MG63 (cell line): ENCODE measurements at regions not wholly inside any gene's neighbourhood (a gene's known extent, or its start where the extent isn't known, plus 50 kb on each side); places are given as distances from the start of the nearest gene placed in this dataset.
"Not testable (repeated sequence)": the region's sequence is repeated elsewhere in the genome, so short reads cannot be mapped to it uniquely, and the experiment has no call there.

Source experiments
- DNase-seq: peaks from one replicate; pipeline ENCODE4 v3.0.0-alpha.2; 2020
- H3K27me3 ChIP-seq: fragments of 250-450 bp; sonication (Bioruptor Pico); 2 replicates; pipeline ENCODE4 v1.5.1; 2020; ENCODE audit warnings: mild to moderate bottlenecking, moderate library complexity
- H3K36me3 ChIP-seq: fragments of 250-450 bp; sonication (Bioruptor Pico); 2 replicates; pipeline ENCODE4 v1.5.1; 2020; ENCODE audit warnings: mild to moderate bottlenecking, moderate library complexity
- H3K4me3 ChIP-seq: fragments of 250-450 bp; sonication (Bioruptor Pico); 2 replicates; pipeline ENCODE4 v1.5.1; 2020; ENCODE audit warnings: mild to moderate bottlenecking, moderate library complexity
- H3K9me3 ChIP-seq: fragments of 250-450 bp; sonication (Bioruptor Pico); 2 replicates; pipeline ENCODE4 v1.5.1; 2020; ENCODE audit warnings: mild to moderate bottlenecking, moderate library complexity

DNA sequence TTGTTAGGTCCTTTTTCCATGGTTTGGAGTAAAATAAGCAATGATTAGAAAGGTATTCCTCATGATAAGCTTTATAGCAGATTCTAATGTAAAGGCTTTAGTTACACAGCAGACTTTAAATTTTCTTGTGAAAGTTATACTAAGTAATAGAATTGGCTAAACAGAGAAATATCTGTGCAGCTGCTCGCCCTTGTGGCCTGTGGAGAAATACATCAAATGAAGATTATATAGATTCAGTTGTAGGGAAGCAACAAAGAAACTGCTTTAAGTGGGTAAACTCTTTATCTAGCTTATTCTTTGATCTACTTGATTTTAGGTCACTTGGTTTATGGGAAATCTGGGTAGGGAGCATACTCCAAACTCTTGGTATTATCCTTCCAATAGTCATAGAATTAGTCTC lies 1269.7 kb upstream of the SPRY2 start:
- no peak for DNase-seq
- Histone ChIP-seq H3K36me3 (no peaks in the 10 kb centered on the region), H3K4me3 (no peak overlapping the region), H3K9me3 (no peaks in the 10 kb centered on the region), H3K27me3 (no peaks in the 10 kb centered on the region)

DNA sequence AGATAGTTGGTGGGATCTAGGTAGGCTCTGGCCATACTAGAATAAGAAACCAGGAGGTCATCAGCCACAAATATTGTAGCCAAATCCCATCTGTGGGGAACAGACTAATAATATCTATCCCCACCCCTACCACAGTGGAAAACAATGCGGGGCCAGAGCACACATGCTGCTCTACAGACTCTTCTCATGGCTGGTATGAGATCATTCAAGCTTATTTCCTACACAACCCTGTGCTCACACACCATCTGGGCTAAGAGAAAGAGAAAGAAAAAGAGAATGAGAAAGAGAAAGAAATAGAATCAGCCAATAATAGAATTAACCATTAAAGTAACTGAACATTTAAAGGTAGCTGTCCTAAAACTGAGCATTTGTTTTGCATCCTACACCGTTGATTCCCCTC lies 1268.4 kb upstream of the SPRY2 start:
- Histone ChIP-seq H3K36me3 (no peaks in the 10 kb centered on the region), H3K9me3 (no peaks in the 10 kb centered on the region), H3K4me3 (no peak overlapping the region), H3K27me3 (no peaks in the 10 kb centered on the region)
- no peak for DNase-seq

DNA sequence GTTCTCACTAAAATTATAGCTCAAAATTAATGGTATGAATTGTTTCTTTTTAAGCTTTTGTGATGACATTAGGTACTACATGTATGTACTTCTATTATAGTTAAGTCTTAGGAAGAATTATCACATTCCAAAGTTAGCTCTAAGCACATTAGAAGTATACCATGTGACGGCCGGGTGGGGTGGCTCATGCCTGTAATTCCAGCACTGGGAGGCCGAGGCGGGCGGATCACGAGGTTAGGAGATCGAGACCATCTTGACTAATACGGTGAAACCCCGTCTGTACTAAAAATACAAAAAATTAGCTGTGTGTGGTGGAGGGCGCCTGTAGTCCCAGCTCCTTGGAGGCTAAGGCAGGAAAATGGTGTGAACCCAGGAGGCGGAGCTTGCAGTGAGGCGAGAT lies 1265.1 kb upstream of the SPRY2 start:
- DNase-seq: no peak
- no peaks in the 10 kb centered on the region for H3K27me3 ChIP-seq
- no peaks in the 10 kb centered on the region for H3K36me3 ChIP-seq
- H3K9me3 ChIP-seq: no peaks in the 10 kb centered on the region
- H3K4me3 ChIP-seq: no peak overlapping the region

DNA sequence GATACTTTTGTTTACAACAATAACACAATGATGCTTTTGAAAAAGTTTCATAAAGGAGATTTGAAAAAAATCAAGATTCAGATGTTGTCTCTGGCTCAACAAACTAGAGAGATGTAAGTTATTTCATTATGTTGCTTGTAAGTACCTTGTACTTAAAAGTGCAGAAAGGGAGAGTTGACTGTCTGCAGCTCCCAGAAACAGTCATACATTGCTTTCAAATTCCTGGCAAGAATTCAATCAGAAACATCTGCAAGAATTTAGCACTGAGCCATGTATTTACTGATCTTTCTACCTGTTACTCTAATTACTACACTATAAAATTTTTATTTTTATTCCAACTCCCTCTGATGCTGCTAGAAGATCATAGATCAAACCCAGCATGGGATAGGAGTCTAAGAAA lies 1261.3 kb upstream of the SPRY2 start:
- Histone ChIP-seq H3K4me3 (no peak overlapping the region), H3K9me3 (no peaks in the 10 kb centered on the region), H3K27me3 (no peaks in the 10 kb centered on the region), H3K36me3 (no peaks in the 10 kb centered on the region)
- no peak for DNase-seq

DNA sequence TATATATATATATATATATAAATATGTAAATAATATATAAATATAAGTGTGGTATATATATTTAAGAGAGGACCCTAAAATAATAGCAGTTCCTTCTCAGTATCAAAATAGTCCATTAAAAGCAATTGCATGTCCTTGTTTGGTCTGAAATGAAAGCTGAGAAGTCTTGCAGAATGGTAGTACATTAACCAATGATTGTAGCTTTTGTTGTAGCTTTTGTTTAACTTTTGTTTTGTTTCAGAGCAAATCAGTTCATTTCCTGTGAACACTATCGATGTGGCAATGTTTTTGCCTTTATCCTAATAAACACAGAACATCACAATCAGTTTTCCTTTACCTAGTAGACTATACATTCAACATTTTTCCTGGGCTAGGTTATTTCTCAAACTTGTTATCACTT lies 1256.2 kb upstream of the SPRY2 start:
- Histone ChIP-seq H3K9me3 (no peaks in the 10 kb centered on the region), H3K27me3 (no peaks in the 10 kb centered on the region), H3K36me3 (no peaks in the 10 kb centered on the region), H3K4me3 (no peak overlapping the region)
- no peak for DNase-seq

DNA sequence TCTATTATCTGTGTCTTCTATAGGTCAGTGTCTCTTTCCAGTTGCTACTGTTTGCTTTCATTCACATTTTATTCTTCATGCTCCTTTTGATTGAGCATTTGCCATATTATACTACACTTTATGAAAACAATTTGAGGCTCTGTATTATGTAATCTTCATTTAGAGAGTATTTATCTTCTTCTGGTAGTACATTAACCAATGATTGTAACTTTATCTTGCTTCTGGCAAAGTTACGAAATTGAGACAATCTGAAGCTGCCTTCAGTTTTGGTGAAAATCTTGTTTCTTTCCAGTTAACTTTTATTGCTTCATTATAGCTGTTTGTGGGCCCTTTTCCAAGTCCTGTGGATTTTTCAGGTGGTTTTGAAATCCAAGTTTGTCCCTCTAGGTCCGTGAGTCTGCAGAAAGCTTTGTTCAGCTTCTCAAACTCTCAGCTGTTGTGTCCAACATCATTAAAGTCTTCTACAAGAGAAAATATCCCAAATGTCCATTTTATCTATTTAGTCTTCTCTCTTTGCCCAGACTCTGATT lies 1255.4 kb upstream of the SPRY2 start:
- no peaks in the 10 kb centered on the region; the same call in 1 of the 2 replicates for H3K27me3 ChIP-seq
- H3K9me3 ChIP-seq: no peaks in the 10 kb centered on the region
- H3K4me3 ChIP-seq: no peak overlapping the region
- no peak for DNase-seq
- H3K36me3 ChIP-seq: no peaks in the 10 kb centered on the region

DNA sequence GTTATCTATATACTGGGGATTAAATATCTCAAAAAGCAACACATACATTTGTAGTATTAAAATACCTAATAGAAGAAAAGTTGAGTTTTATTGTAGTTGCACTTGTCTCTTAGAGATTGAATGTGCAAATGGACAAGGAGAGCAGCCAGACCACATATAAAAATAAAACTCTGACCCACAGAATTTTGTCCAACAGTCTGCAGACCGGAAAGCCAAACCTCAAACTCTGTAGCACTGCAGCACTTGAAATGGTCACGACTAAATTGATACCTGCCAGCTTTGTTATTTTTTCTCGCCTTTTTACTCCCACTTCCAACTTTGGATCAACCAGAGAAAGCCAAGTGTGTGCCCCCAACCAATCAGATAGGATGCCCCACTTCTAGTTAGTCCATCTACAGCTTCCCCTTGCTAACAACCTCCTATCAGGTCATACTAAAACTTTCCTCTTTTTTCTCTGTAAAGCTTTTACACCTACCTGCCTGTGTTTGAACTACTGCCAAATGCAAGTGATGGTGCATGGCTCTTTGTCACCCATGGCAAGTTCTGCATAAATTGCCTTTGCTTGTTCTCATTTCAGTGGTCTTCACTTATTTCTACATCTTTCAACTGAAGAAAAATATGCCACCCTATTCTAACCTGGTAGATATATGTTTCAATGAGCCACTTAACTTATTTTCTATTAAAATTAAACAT lies 1250.7 kb upstream of the SPRY2 start:
- DNase-seq: no peak
- Histone ChIP-seq H3K4me3 (no peak overlapping the region), H3K36me3 (no peaks in the 10 kb centered on the region), H3K27me3 (no peaks in the 10 kb centered on the region; the same call in 1 of the 2 replicates), H3K9me3 (no peaks in the 10 kb centered on the region)

DNA sequence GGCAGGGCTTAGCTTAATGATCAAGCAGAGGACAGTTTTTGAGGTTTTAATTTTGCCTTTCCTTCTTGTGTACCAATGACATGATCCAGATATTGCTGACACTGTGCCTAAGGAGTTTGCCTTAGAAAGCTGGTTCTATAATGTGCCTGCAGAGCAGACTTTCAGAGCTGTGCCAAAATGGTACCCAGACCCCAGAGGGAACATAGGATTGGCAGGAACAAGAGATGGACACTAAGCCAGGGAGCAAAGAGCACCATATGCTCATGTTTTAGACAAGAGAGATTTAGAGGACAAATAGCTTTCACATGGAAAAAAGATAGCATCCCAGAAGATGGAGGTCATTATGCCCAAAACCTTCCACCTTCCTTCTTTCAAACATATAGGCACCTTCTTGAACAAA lies 1241.5 kb upstream of the SPRY2 start:
- H3K9me3 ChIP-seq: no peaks in the 10 kb centered on the region
- H3K27me3 ChIP-seq: no peaks in the 10 kb centered on the region
- H3K36me3 ChIP-seq: no peaks in the 10 kb centered on the region
- DNase-seq: no peak
- H3K4me3 ChIP-seq: no peak overlapping the region

DNA sequence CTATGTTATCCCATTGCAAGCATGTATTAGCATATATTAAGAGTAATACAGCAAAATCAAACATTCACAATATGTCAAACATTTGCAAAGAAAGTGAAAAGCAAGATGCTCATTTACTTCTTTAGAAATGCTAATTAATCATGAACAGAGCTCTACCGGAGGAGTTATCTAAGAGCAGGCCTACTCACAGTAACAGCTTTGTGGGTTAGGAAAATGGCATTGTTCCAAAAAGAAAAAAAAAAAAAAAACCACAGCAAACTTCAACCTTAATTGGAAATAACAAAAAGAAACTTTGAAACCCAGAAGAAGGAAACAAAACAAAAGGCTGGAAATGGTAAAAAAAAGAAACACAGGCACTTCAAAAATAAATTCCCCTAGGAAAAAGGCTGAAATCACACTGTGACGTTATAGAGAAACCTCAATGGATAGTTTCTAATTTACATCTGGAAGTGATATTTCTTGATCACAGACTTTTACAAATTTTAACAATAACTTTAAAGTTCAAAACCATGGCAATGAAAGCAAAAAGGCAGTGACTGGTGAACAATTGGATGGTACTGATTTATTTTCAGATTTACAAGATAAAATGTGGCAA lies 1236.8 kb upstream of the SPRY2 start:
- H3K9me3 ChIP-seq: no peaks in the 10 kb centered on the region
- H3K36me3 ChIP-seq: no peaks in the 10 kb centered on the region
- DNase-seq: no peak
- no peaks in the 10 kb centered on the region for H3K27me3 ChIP-seq
- no peak overlapping the region for H3K4me3 ChIP-seq

DNA sequence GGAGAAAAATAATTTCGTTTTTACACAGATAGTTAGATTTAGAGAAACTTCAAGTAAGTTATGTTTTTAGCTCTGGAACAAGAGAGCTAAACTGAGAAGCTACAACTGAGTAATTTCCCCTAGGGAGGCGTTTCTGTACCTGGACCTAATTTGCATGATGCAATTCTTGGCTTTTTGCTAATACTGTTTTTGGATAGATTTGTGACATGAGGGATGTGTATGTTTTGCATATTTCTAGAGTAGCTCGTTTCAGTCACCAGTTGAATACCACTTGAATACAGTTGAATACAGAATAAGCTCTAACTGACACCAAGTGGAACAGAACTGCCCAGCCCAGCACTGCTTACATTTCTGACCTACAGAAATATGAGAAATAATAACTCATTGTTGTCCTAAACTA lies 1227.9 kb upstream of the SPRY2 start:
- DNase-seq: no peak
- Histone ChIP-seq H3K4me3 (no peak overlapping the region), H3K36me3 (no peaks in the 10 kb centered on the region), H3K27me3 (no peaks in the 10 kb centered on the region), H3K9me3 (no peaks in the 10 kb centered on the region)

DNA sequence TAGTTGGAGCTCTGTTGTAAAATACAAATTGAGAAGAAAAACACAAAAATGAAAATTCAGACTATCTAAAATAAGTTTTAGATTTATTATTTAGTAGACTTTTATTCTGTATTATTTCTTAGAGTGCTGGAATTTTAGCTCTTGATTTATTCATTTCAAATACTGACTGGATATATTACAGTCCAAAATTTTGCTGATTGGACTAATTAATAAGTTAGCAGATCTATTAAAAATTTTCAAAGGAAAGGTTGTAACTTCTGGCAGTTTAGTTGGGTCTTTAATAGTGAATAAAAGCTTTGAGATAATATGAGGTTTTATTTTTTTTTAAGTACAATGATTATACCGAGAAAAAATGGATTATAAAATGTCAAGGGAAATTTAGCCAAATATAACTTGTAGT lies 1224.9 kb upstream of the SPRY2 start:
- Histone ChIP-seq H3K27me3 (no peaks in the 10 kb centered on the region), H3K36me3 (no peaks in the 10 kb centered on the region), H3K4me3 (no peak overlapping the region), H3K9me3 (no peaks in the 10 kb centered on the region)
- DNase-seq: no peak

DNA sequence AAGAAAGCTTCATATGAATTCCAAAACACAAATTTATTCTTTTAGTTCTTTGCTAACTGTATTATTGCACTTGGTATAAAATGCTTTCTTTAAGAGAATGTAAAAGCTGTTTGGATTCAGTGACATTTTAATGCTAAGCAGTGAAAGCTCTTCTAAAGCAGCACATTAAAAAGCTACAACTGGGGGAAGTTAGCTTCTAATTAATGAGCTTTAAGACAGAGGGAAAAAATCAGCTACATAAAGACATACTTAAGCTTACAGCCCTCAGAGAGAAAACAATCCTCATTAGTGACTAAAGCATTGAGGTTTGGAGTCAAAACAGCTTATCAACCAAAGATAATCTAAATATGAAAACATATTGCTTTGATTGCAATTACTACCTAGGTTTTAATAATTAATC lies 1222.2 kb upstream of the SPRY2 start:
- Histone ChIP-seq H3K9me3 (no peaks in the 10 kb centered on the region), H3K4me3 (no peak overlapping the region), H3K36me3 (no peaks in the 10 kb centered on the region), H3K27me3 (no peaks in the 10 kb centered on the region)
- DNase-seq: no peak

DNA sequence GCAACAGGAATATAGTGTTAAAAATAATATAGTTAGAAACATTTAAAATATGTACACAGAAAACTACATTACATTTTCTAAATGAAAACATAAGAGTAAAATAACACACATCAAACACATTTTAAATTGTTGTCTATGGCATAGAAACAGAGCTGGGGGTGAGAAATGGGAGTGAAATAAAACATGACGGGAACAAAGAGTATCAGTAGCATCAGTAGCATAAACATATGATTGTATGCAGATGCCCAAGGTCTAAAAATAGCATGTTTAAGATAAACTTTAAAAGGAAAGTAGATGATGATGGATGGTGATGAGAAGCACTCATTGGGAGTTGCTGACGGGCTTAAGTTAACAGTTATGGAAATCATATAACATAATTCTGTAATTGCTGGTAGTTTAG lies 1221.7 kb upstream of the SPRY2 start:
- H3K27me3 ChIP-seq: no peaks in the 10 kb centered on the region
- H3K36me3 ChIP-seq: no peaks in the 10 kb centered on the region
- no peaks in the 10 kb centered on the region for H3K9me3 ChIP-seq
- no peak for DNase-seq
- H3K4me3 ChIP-seq: no peak overlapping the region

DNA sequence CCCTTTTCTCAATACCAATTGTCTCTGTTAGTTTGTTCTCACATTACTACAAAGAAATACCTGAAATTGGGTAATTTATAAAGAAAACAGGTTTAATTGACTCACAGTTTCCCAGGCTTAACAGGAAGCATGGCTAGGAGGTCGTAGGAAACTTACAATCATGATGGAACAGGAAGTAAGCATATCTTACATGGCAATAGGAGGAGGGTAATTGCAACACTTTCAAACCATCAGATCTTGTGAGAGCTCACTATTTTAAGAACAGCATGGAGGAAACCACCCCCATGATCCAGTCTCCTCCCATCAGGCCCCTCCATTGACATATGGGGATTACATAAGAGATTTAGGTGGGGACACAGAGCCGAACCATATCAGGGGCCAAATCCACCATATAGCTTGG lies 1210.1 kb upstream of the SPRY2 start:
- DNase-seq: no peak
- H3K36me3 ChIP-seq: no peaks in the 10 kb centered on the region

DNA sequence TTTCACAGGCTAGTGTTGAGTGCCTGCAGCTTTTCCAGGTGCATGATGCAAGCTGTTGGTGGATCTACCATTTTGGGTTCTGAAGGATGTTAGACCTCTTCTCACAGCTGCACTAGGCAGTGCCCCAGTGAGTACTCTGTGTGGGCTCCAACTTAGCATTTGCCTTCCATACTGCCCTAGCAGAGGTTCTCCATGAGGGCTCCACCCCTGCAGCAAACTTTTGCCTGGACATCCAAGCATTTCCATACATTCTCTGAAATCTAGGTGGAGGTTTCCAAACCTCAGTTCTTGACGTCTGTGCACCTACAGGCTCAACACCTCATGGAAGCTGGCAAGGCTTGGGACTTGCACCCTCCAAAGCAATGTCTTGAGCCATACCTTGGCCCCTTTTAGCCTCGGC lies 1205.4 kb upstream of the SPRY2 start:
- H3K27me3 ChIP-seq, DNase-seq, H3K9me3 ChIP-seq, H3K36me3 ChIP-seq, H3K4me3 ChIP-seq: not testable (repeated sequence)

More for the DNA sequence above, 1210.1 kb upstream of the SPRY2 start:
- H3K27me3 ChIP-seq: no peaks in the 10 kb centered on the region
- no peak overlapping the region for H3K4me3 ChIP-seq
- no peaks in the 10 kb centered on the region for H3K9me3 ChIP-seq

DNA sequence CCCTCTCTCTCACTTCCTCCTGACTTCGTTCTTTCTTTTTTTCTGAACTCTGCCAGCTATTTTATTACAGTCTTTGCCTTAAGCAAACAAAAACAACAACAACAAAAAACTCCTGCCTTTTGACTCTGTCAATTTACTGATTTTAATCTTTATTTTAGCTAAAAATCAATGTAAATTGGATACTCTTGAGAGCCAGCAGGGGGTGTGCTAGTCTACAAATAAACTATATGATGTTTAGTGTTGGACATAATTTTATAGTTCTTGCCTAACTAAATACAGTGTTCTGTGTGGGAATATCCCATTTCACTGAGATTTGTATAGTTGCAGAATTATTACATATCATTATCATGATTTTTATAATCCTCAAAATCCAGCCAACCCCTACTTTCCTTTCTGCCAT lies 1199.9 kb upstream of the SPRY2 start:
- Histone ChIP-seq H3K27me3 (no peaks in the 10 kb centered on the region), H3K9me3 (no peaks in the 10 kb centered on the region), H3K36me3 (no peaks in the 10 kb centered on the region), H3K4me3 (no peak overlapping the region)
- DNase-seq: no peak

DNA sequence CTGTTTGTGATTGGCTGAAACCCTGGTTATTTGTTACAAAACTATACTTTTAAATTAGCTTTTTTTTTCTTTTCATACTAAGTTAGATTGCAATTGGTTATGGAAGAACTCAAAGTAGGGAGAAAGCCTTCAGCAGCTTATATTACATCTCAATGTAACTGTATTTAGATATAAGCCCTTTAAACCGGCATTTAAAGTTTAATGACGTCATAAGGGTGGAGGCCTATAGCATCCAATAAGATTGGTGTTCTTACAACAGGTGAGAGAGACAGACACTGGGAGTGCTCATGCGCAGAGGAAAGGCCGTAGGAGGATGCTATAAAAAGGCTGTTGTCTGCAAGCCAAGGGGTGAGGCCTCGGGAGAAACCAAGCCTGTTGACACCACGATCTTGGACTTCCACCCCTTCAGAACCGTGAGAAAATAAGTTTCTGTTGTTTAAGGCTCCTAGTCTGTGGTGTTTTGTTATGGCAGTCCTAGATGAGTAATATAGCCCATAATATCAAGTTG lies 1198.8 kb upstream of the SPRY2 start:
- Histone ChIP-seq H3K9me3 (no peaks in the 10 kb centered on the region), H3K4me3 (no peak overlapping the region), H3K27me3 (no peaks in the 10 kb centered on the region), H3K36me3 (no peaks in the 10 kb centered on the region)
- DNase-seq: no peak

DNA sequence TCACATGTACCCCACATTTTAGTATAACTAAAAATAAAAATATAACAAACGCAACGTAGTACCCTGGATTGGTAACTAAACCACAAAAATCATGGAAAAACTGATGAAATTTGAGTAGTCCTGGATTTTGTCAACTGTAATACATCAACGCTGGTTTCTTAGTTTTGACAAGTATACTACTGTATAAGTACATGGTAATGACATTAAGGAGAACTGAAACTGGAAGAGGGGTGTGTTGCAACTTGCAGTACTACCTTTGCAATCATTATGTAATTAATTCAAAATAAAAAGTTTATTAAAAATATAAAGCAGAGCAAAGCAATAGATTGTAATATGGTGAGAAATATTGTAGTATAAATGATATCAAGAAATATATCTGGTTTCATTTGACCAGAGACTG lies 1158.0 kb upstream of the SPRY2 start:
- H3K27me3 ChIP-seq: no peaks in the 10 kb centered on the region
- no peaks in the 10 kb centered on the region for H3K9me3 ChIP-seq
- no peaks in the 10 kb centered on the region for H3K36me3 ChIP-seq
- DNase-seq: no peak
- no peak overlapping the region for H3K4me3 ChIP-seq
